Caco-2 (cell line): ENCODE measurements at regions not wholly inside any gene's neighbourhood (a gene's known extent, or its start where the extent isn't known, plus 50 kb on each side); places are given as distances from the start of the nearest gene placed in this dataset.

Source experiments
- BruUV-seq: library from RNA; stranded (reverse); fragments of 400-500 nt; replicated peaks from 2 replicates; lab custom pipeline; 2021; lab: Mats Ljungman, UMichigan
- CTCF ChIA-PET: fragments of 300-600 bp; sonication (Branson Sonifier 250); formaldehyde crosslinking; loops from one replicate; lab custom pipeline; 2022; ENCODE audit warnings: antibody characterized with exemption; lab: Charles Lee
- POLR2A ChIA-PET: fragments of 300-600 bp; sonication (Branson Sonifier 250); formaldehyde crosslinking; loops from one replicate; lab custom pipeline; 2022; ENCODE audit warnings: antibody characterized with exemption; lab: Charles Lee
- DNase-seq, 2 experiments: peaks; one replicate each; pipeline versions ENCODE4 v3.0.0 to v3.0.0-alpha.2; 2020 to 2022
- H3K27me3 ChIP-seq: replicated peaks from 2 replicates; pipeline ENCODE4 v1.6.0; 2011; ENCODE audit warnings: low read length; ENCODE audit not compliant: control insufficient read depth, insufficient read depth
- H3K36me3 ChIP-seq: 2 replicates; pipeline ENCODE4 v1.5.1; 2011; ENCODE audit warnings: low read length; ENCODE audit not compliant: control insufficient read depth, insufficient read depth
- H3K4me1 ChIP-seq: fragments of 250-450 bp; sonication (Bioruptor Pico); 2 replicates; pipeline ENCODE4 v1.5.1; 2020; ENCODE audit warnings: mild to moderate bottlenecking
- H3K4me3 ChIP-seq: 2 replicates; pipeline ENCODE4 v1.5.1; 2011; ENCODE audit warnings: low read depth, mild to moderate bottlenecking, control low read depth, low read length
- H3K9me3 ChIP-seq: fragments of 250-450 bp; sonication (Bioruptor Pico); 2 replicates; pipeline ENCODE4 v1.5.1; 2020; ENCODE audit warnings: mild to moderate bottlenecking, moderate library complexity
- H3K27ac Mint-ChIP-seq: one replicate; pipeline ENCODE4 v1.8.0; 2022; ENCODE audit warnings: mixed read lengths; ENCODE audit not compliant: unreplicated experiment
- H3K27me3 Mint-ChIP-seq: one replicate; pipeline ENCODE4 v1.8.0; 2022; ENCODE audit warnings: mixed read lengths; ENCODE audit not compliant: insufficient read depth, unreplicated experiment
- H3K36me3 Mint-ChIP-seq: one replicate; pipeline ENCODE4 v1.8.0; 2022; ENCODE audit warnings: mild to moderate bottlenecking, mixed read lengths; ENCODE audit not compliant: insufficient read depth, unreplicated experiment
- H3K4me1 Mint-ChIP-seq: one replicate; pipeline ENCODE4 v1.8.0; 2022; ENCODE audit warnings: low read depth, mixed read lengths; ENCODE audit not compliant: unreplicated experiment
- H3K4me3 Mint-ChIP-seq: one replicate; pipeline ENCODE4 v1.8.0; 2022; ENCODE audit warnings: mild to moderate bottlenecking, moderate library complexity, mixed read lengths; ENCODE audit not compliant: unreplicated experiment
- H3K9me3 Mint-ChIP-seq: one replicate; pipeline ENCODE4 v1.8.0; 2022; ENCODE audit warnings: mixed read lengths; ENCODE audit not compliant: unreplicated experiment
- intact Hi-C: fragments of 100-400 bp; cut with micrococcal nuclease; formaldehyde crosslinking; loops from one replicate; pipeline ENCODE4 v1.10.0; 2022; ENCODE audit not compliant: unreplicated experiment
- TF ChIP-seq, protein P1 (sequence below), 2 experiments: fragments of 200-600 bp in 1 of 2; IDR thresholded peaks; 1 replicate in 1 of 2; 2 replicates in 1 of 2; pipeline versions ENCODE4 v1.5.1 to v1.8.0; 2011 to 2022; ENCODE audit warnings: antibody characterized with exemption in 1 of 2, control low read depth in 1 of 2, inconsistent platforms in 1 of 2, low read depth in 1 of 2, low read length in 1 of 2, mild to moderate bottlenecking in 1 of 2, moderate library complexity in 1 of 2; ENCODE audit not compliant: insufficient read depth in 1 of 2, severe bottlenecking in 1 of 2, unreplicated experiment in 1 of 2

GRCh38 chr7:1340461-1341360 is 108.0 kb downstream of the UNCX start:
- Mint-ChIP-seq H3K4me3 (no peak overlapping the region), H3K27me3 (peaks cover 11% of the 10 kb centered on the region), H3K36me3 (no peaks in the 10 kb centered on the region), H3K9me3 (peaks cover 23% of the 10 kb centered on the region), H3K4me1 (no peaks in the 10 kb centered on the region), H3K27ac (no peak overlapping the region)
- TF ChIP-seq, protein P1, sequence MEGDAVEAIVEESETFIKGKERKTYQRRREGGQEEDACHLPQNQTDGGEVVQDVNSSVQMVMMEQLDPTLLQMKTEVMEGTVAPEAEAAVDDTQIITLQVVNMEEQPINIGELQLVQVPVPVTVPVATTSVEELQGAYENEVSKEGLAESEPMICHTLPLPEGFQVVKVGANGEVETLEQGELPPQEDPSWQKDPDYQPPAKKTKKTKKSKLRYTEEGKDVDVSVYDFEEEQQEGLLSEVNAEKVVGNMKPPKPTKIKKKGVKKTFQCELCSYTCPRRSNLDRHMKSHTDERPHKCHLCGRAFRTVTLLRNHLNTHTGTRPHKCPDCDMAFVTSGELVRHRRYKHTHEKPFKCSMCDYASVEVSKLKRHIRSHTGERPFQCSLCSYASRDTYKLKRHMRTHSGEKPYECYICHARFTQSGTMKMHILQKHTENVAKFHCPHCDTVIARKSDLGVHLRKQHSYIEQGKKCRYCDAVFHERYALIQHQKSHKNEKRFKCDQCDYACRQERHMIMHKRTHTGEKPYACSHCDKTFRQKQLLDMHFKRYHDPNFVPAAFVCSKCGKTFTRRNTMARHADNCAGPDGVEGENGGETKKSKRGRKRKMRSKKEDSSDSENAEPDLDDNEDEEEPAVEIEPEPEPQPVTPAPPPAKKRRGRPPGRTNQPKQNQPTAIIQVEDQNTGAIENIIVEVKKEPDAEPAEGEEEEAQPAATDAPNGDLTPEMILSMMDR (IDR thresholded peaks at IDR 0.05; ENCODE audit: insufficient read depth in 1 of 2, low read depth in 1 of 2, low read length in 1 of 2, severe bottlenecking in 1 of 2, unreplicated experiment in 1 of 2) = no peak
- no TSS peak for BruUV-seq
- DNase-seq = no peak
- H3K4me3 ChIP-seq = no peak overlapping the region
- intact Hi-C loops = no loop called here
- no peaks in the 10 kb centered on the region for H3K4me1 ChIP-seq
- no peaks in the 10 kb centered on the region; the same call in 1 of the 2 replicates for H3K27me3 ChIP-seq
- POLR2A ChIA-PET = interaction anchor here (0.6 kb wide), 1 partner anchor 112 kb away, joined by 3 read pairs; no protein-coding TSS in a partner anchor
- no peaks in the 10 kb centered on the region for H3K36me3 ChIP-seq
- CTCF ChIA-PET = no interaction called here
- H3K9me3 ChIP-seq = peaks cover 10% of the 10 kb centered on the region; the same call in 1 of the 2 replicates

- H3K4me1 ChIP-seq = no peaks in the 10 kb centered on the region
- no TSS peak for BruUV-seq
- H3K36me3 Mint-ChIP-seq = no peaks in the 10 kb centered on the region
- peaks cover 11% of the 10 kb centered on the region for H3K27me3 Mint-ChIP-seq
- H3K9me3 Mint-ChIP-seq = peaks cover 21% of the 10 kb centered on the region
- ChIA-PET POLR2A (interaction anchor here (0.6 kb wide), 1 partner anchor 111 kb away, joined by 3 read pairs; no protein-coding TSS in a partner anchor), CTCF (no interaction called here)
- intact Hi-C loops = no loop called here
- TF ChIP-seq, protein P1 (IDR thresholded peaks at IDR 0.05; ENCODE audit: insufficient read depth in 1 of 2, low read depth in 1 of 2, low read length in 1 of 2, severe bottlenecking in 1 of 2, unreplicated experiment in 1 of 2) = no peak
- H3K27ac Mint-ChIP-seq = no peak overlapping the region
- H3K27me3 ChIP-seq = no peaks in the 10 kb centered on the region; the same call in 1 of the 2 replicates
- no peak overlapping the region for H3K4me3 ChIP-seq
- DNase-seq = no peak
- peaks cover 8% of the 10 kb centered on the region; the same call in 1 of the 2 replicates for H3K9me3 ChIP-seq
- H3K36me3 ChIP-seq = no peaks in the 10 kb centered on the region
- no peaks in the 10 kb centered on the region for H3K4me1 Mint-ChIP-seq
- H3K4me3 Mint-ChIP-seq = no peak overlapping the region
Observed at GRCh38 chr7:1341361-1342089, 108.9 kb downstream of the UNCX start.

GRCh38 chr7:1342090-1342640 is 109.5 kb downstream of the UNCX start:
- POLR2A ChIA-PET = no interaction called here
- no TSS peak for BruUV-seq
- no peaks in the 10 kb centered on the region for H3K36me3 Mint-ChIP-seq
- CTCF ChIA-PET = no interaction called here
- peaks cover 2% of the 10 kb centered on the region; the same call in 1 of the 2 replicates for H3K9me3 ChIP-seq
- H3K27ac Mint-ChIP-seq = no peak overlapping the region
- peaks cover 12% of the 10 kb centered on the region for H3K27me3 Mint-ChIP-seq
- no peak overlapping the region for H3K4me3 Mint-ChIP-seq
- DNase-seq = no peak
- H3K4me1 ChIP-seq = no peaks in the 10 kb centered on the region
- intact Hi-C loops = no loop called here
- H3K4me1 Mint-ChIP-seq = no peaks in the 10 kb centered on the region
- TF ChIP-seq, protein P1 (IDR thresholded peaks at IDR 0.05; ENCODE audit: insufficient read depth in 1 of 2, low read depth in 1 of 2, low read length in 1 of 2, severe bottlenecking in 1 of 2, unreplicated experiment in 1 of 2) = no peak
- peaks cover 14% of the 10 kb centered on the region for H3K9me3 Mint-ChIP-seq
- H3K36me3 ChIP-seq = no peaks in the 10 kb centered on the region
- no peak overlapping the region for H3K4me3 ChIP-seq
- H3K27me3 ChIP-seq = no peaks in the 10 kb centered on the region; the same call in 1 of the 2 replicates
